ENCODE measurements at regions not wholly inside any gene's neighbourhood (a gene's known extent, or its start where the extent isn't known, plus 50 kb on each side); places are given as distances from the start of the nearest gene placed in this dataset.

GRCh38 chr5:4548341-4548740 lies 591.8 kb upstream of the ADAMTS16 start:
- ChIA-PET POLR2A (no interaction called here), CTCF (no interaction called here)
- H3K4me3 Mint-ChIP-seq = no peak overlapping the region
- no peaks in the 10 kb centered on the region for H3K27me3 Mint-ChIP-seq
- Histone ChIP-seq H3K27ac (ENCODE audit: low read length in 2 of 2) (no peak overlapping the region), H4K20me1 (ENCODE audit: control insufficient read depth, insufficient read depth, low read length, poor library complexity, severe bottlenecking) (no peaks in the 10 kb centered on the region), H3K4me2 (replicated peaks; ENCODE audit: low read depth, low read length, poor library complexity, severe bottlenecking) (no peak overlapping the region), H3K4me1 (ENCODE audit: control insufficient read depth in 2 of 2, insufficient read depth in 2 of 2, low read length in 2 of 2) (no peaks in the 10 kb centered on the region), H3K9ac (ENCODE audit: low read length) (no peak overlapping the region), H3K79me2 (ENCODE audit: control insufficient read depth, insufficient read depth, low read length) (no peaks in the 10 kb centered on the region), H3K4me3 (ENCODE audit: control extremely low read depth in 1 of 5, extremely low read depth in 1 of 5, insufficient read depth in 1 of 5, low read depth in 2 of 5, low read length in 4 of 5) (no peak overlapping the region), H2AFZ (ENCODE audit: insufficient read depth, low read depth, low read length, poor library complexity, severe bottlenecking) (no peak overlapping the region), H3K36me3 (replicated peaks in 1 of 2; ENCODE audit: control extremely low read depth in 1 of 2, control insufficient read depth in 1 of 2, extremely low read depth in 1 of 2, insufficient read depth in 2 of 2, low read length in 1 of 2) (no peaks in the 10 kb centered on the region), H3K9me3 (ENCODE audit: control extremely low read depth in 1 of 3, control insufficient read depth in 2 of 3, insufficient read depth in 1 of 3, low read length in 2 of 3) (peaks cover 0 to 11% (median 0%) of the 10 kb centered on the region in 3 donors), H3K27me3 (replicated peaks in 1 of 4; ENCODE audit: control extremely low read depth in 1 of 4, control insufficient read depth in 3 of 4, insufficient read depth in 4 of 4, low read length in 3 of 4) (no peaks in the 10 kb centered on the region)
- WGBS (ENCODE audit: insufficient coverage) = no CpG with 5 or more reads among the region's 1 CpG
- H3K9me3 Mint-ChIP-seq (ENCODE audit: insufficient read depth) = peaks cover 2% of the 10 kb centered on the region
- no peak for ATAC-seq (ENCODE audit: low read depth)
- H3K27ac Mint-ChIP-seq = no peak overlapping the region
- no peaks in the 10 kb centered on the region for H3K4me1 Mint-ChIP-seq
- TF ChIP-seq CTCF (IDR thresholded peaks at IDR 0.05) (no peak), EZH2 (IDR thresholded peaks at IDR 0.05; ENCODE audit: borderline replicate concordance, insufficient read depth, low read depth, low read length, poor library complexity, severe bottlenecking) (no peak)
- intact Hi-C loops (cut with micrococcal nuclease) = no loop called here
- no peak for DNase-seq

DNA sequence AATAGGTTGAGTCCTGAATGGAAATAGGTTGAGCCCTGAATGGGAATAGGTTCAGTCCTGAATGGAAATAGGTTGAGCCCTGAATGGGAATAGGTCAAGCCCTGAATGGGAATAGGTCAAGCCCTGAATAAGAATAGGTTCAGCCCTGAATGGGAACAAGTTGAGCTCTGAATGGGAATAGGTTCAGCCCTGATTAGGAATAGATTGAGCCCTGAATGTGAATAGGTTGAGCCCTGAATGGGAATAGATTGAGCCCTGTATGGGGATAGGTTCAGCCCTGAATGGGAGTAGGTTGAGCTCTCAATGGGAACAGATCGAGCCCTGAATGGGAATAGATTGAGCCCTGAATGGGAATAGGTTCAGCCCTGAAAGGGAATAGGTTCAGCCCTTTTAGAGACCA lies 590.8 kb upstream of the ADAMTS16 start:
- Histone ChIP-seq H2AFZ (ENCODE audit: insufficient read depth, low read depth, low read length, poor library complexity, severe bottlenecking) (no peak overlapping the region), H3K27me3 (replicated peaks in 1 of 4; ENCODE audit: control extremely low read depth in 1 of 4, control insufficient read depth in 3 of 4, insufficient read depth in 4 of 4, low read length in 3 of 4) (no peaks in the 10 kb centered on the region), H3K9me3 (ENCODE audit: control extremely low read depth in 1 of 3, control insufficient read depth in 2 of 3, insufficient read depth in 1 of 3, low read length in 2 of 3) (peaks cover 0 to 13% (median 0%) of the 10 kb centered on the region in 3 donors), H4K20me1 (ENCODE audit: control insufficient read depth, insufficient read depth, low read length, poor library complexity, severe bottlenecking) (no peaks in the 10 kb centered on the region), H3K4me2 (replicated peaks; ENCODE audit: low read depth, low read length, poor library complexity, severe bottlenecking) (no peak overlapping the region), H3K4me3 (ENCODE audit: control extremely low read depth in 1 of 5, extremely low read depth in 1 of 5, insufficient read depth in 1 of 5, low read depth in 2 of 5, low read length in 4 of 5) (no peak overlapping the region), H3K36me3 (replicated peaks in 1 of 2; ENCODE audit: control extremely low read depth in 1 of 2, control insufficient read depth in 1 of 2, extremely low read depth in 1 of 2, insufficient read depth in 2 of 2, low read length in 1 of 2) (no peaks in the 10 kb centered on the region), H3K79me2 (ENCODE audit: control insufficient read depth, insufficient read depth, low read length) (no peaks in the 10 kb centered on the region), H3K27ac (ENCODE audit: low read length in 2 of 2) (no peak overlapping the region), H3K4me1 (ENCODE audit: control insufficient read depth in 2 of 2, insufficient read depth in 2 of 2, low read length in 2 of 2) (no peaks in the 10 kb centered on the region), H3K9ac (ENCODE audit: low read length) (no peak overlapping the region)
- H3K9me3 Mint-ChIP-seq (ENCODE audit: insufficient read depth) = peaks cover 2% of the 10 kb centered on the region
- no peaks in the 10 kb centered on the region for H3K27me3 Mint-ChIP-seq
- no peak overlapping the region for H3K4me3 Mint-ChIP-seq
- POLR2A ChIA-PET = no interaction called here
- no peak overlapping the region for H3K27ac Mint-ChIP-seq
- intact Hi-C loops (cut with micrococcal nuclease) = no loop called here
- no peak for TF ChIP-seq EZH2 (IDR thresholded peaks at IDR 0.05; ENCODE audit: borderline replicate concordance, insufficient read depth, low read depth, low read length, poor library complexity, severe bottlenecking)
- TF ChIP-seq CTCF (IDR thresholded peaks at IDR 0.05) = no peak
- ATAC-seq (ENCODE audit: low read depth) (no peak), DNase-seq (no peak)
- WGBS (ENCODE audit: insufficient coverage) = 82% methylated on average over 1 of the region's 1 CpG
- CTCF ChIA-PET = no interaction called here
- no peaks in the 10 kb centered on the region for H3K4me1 Mint-ChIP-seq
